Upper lobe of left lung (tissue), 6 donors: ENCODE measurements at regions not wholly inside any gene's neighbourhood (a gene's known extent, or its start where the extent isn't known, plus 50 kb on each side); places are given as distances from the start of the nearest gene placed in this dataset.
A peak's percentile ranks its signal among the peaks of the same experiment; 100 is the strongest.

Experiments
- ATAC-seq, 2 donors: fragments of 200-7000 bp; cut with Tn5 transposase; one replicate each; pipeline ENCODE4 v1.9.1; 2022; ENCODE audit warnings: mild to moderate bottlenecking in 2 of 2, moderate library complexity in 2 of 2; ENCODE audit not compliant: low FRiP score in 2 of 2
- DNase-seq, 2 donors: peaks; one replicate each; pipeline ENCODE4 v3.0.0-alpha.2; 2019 to 2020
- H3K27ac ChIP-seq, 4 donors: fragments of 200-600 bp; sonication (generic); one replicate each; pipeline ENCODE4 v1.5.1; 2016 to 2019
- H3K27me3 ChIP-seq, 4 donors: fragments of 200-600 bp; sonication (generic); one replicate each; pipeline ENCODE4 v1.5.1; 2017 to 2019
- H3K36me3 ChIP-seq, 4 donors: fragments of 200-600 bp; sonication (generic); one replicate each; pipeline ENCODE4 v1.5.1; 2016 to 2019
- H3K4me1 ChIP-seq, 4 donors: fragments of 200-600 bp; sonication (generic); one replicate each; pipeline ENCODE4 v1.5.1; 2018 to 2019
- H3K4me3 ChIP-seq, 4 donors: fragments of 200-600 bp; sonication (generic); one replicate each; pipeline ENCODE4 v1.5.1; 2017 to 2019; ENCODE audit warnings: mild to moderate bottlenecking in 2 of 4, moderate library complexity in 1 of 4
- H3K9me3 ChIP-seq, 4 donors: fragments of 200-600 bp; sonication (generic); one replicate each; pipeline ENCODE4 v1.5.1; 2018 to 2019
- EP300 ChIP-seq, 4 donors: sonication (generic); formaldehyde crosslinking; IDR thresholded peaks; one replicate each; pipeline ENCODE4 v1.5.1; 2017; ENCODE audit warnings: antibody characterized with exemption in 4 of 4, control low read depth in 2 of 4
- POLR2A ChIP-seq, 4 donors: fragments of 450-650 bp; IDR thresholded peaks; one replicate each; pipeline ENCODE4 v1.5.1; 2016 to 2017; ENCODE audit warnings: antibody characterized with exemption in 4 of 4, mild to moderate bottlenecking in 2 of 4
- POLR2AphosphoS5 ChIP-seq, 2 donors: sonication (generic); formaldehyde crosslinking; IDR thresholded peaks; one replicate each; pipeline ENCODE4 v1.5.1; 2017; ENCODE audit warnings: antibody characterized with exemption in 2 of 2
- WGBS, 2 donors: methylation state at CpG; one replicate each; pipeline ENCODE4 v1.1.5; 2017 to 2018; 5-methylcytosine and 5-hydroxymethylcytosine counted together
- TF ChIP-seq, protein P1 (sequence below), 6 experiments: fragments of 450-650 bp in 4 of 6; fragments of 200-600 bp in 2 of 6; sonication (generic) in 2 of 6; IDR thresholded peaks; one replicate each; pipeline ENCODE4 v1.5.1; 2016 to 2019; ENCODE audit warnings: antibody characterized with exemption in 6 of 6
- donor health status: DM: no; HTN: no; CAD: no; lungs with moderate emphysema.
- donor health status: DM: no; HTN: yes; CAD: no; lungs with severe emphysema.

DNA sequence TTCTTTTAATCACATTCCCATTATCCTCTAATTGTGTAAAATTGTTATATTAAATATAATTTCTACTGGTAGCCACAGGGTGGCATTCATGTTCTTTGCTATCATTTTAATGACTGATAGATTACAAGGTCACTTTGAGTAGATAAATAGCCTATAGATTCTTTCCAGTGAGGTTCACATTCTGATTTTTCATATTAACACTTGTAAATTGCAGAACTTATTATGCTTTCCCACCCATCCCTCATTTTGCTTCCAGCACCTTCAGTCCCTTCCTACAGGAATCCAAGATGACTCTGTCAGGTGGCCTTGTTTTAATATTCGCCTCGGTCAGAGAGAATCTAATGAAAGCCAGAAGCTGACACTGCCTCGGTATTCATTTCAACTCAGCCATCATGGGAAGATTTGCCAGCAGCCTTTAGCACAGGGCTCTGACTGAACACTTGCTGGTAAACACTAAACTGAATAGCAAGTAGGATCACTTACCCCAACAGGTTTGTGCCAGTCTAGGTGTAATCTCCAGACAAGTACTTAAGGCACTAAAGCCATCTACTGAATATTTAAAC is 101.2 kb upstream of the FSHR start:
- Histone ChIP-seq H3K9me3 (no peaks in the 10 kb centered on the region), H3K36me3 (no peaks in the 10 kb centered on the region), H3K4me1 (no peaks in the 10 kb centered on the region), H3K27me3 (no peaks in the 10 kb centered on the region), H3K4me3 (no peak overlapping the region), H3K27ac (no peak overlapping the region)
- 54 to 58% methylated on average over 3 of the region's 3 CpGs for WGBS, 2 donors
- no peak for DNase-seq
- ATAC-seq: no peak
- TF ChIP-seq EP300 (IDR thresholded peaks at IDR 0.05): no peak
- TF ChIP-seq POLR2AphosphoS5 (IDR thresholded peaks at IDR 0.05): no peak
- no peak for TF ChIP-seq POLR2A (IDR thresholded peaks at IDR 0.05)
- TF ChIP-seq, protein P1, sequence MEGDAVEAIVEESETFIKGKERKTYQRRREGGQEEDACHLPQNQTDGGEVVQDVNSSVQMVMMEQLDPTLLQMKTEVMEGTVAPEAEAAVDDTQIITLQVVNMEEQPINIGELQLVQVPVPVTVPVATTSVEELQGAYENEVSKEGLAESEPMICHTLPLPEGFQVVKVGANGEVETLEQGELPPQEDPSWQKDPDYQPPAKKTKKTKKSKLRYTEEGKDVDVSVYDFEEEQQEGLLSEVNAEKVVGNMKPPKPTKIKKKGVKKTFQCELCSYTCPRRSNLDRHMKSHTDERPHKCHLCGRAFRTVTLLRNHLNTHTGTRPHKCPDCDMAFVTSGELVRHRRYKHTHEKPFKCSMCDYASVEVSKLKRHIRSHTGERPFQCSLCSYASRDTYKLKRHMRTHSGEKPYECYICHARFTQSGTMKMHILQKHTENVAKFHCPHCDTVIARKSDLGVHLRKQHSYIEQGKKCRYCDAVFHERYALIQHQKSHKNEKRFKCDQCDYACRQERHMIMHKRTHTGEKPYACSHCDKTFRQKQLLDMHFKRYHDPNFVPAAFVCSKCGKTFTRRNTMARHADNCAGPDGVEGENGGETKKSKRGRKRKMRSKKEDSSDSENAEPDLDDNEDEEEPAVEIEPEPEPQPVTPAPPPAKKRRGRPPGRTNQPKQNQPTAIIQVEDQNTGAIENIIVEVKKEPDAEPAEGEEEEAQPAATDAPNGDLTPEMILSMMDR (IDR thresholded peaks at IDR 0.05): peak in 2 of 6 experiments; percentile 12 to 16

DNA sequence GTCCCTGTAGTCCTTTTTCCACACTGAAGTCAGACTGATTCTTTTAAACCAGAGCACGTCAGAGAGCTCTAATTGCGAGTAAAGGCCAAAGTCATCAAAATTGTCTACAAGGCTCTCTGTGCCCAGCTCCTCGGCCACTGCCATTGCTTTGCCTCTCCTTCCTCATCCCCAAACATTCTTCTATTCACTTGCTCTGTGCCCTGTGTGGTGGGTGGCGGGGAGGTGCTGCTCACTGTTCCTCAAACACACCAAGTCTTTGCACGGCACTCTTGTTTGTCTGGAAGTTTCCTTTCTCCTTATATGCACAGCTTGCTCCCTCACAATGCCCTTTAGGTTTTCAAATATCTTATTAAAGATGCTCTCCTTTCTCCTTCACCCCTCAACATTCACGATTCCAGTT is 100.1 kb upstream of the FSHR start:
- 72 to 73% methylated on average over 6 of the region's 6 CpGs for WGBS, 2 donors
- H3K27ac ChIP-seq: no peak overlapping the region
- ATAC-seq (no peak), DNase-seq (no peak)
- H3K36me3 ChIP-seq: no peaks in the 10 kb centered on the region
- TF ChIP-seq POLR2AphosphoS5 (IDR thresholded peaks at IDR 0.05) (no peak), POLR2A (IDR thresholded peaks at IDR 0.05) (no peak), EP300 (IDR thresholded peaks at IDR 0.05) (no peak)
- TF ChIP-seq, protein P1 (IDR thresholded peaks at IDR 0.05): no peak
- no peaks in the 10 kb centered on the region for H3K4me1 ChIP-seq
- no peak overlapping the region for H3K4me3 ChIP-seq
- no peaks in the 10 kb centered on the region for H3K9me3 ChIP-seq
- no peaks in the 10 kb centered on the region for H3K27me3 ChIP-seq

DNA sequence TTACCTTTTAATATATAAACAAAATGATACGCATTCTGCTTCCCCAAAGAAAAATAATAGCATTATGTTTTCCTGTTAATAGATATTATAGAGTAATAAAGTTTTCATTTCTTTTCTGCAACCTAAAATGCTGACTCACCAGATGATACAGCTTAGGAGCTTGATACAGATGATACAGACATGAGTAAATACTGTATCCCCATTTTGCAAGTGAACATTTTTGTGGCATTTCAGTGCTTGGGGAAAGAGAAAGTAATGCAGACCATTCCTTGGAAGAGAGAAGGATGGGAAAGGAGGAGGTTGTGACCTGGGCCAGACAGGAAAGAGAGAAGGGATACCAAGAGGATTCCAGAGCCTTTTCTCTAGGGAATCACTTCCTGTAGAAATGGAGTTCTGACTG is 97.5 kb upstream of the FSHR start:
- H3K4me3 ChIP-seq: no peak overlapping the region
- H3K9me3 ChIP-seq: no peaks in the 10 kb centered on the region
- DNase-seq (no peak), ATAC-seq (no peak)
- H3K4me1 ChIP-seq: no peaks in the 10 kb centered on the region
- TF ChIP-seq EP300 (IDR thresholded peaks at IDR 0.05): no peak
- no peak for TF ChIP-seq POLR2A (IDR thresholded peaks at IDR 0.05)
- no peak for TF ChIP-seq POLR2AphosphoS5 (IDR thresholded peaks at IDR 0.05)
- TF ChIP-seq, protein P1 (IDR thresholded peaks at IDR 0.05): no peak
- WGBS, 2 donors: 91 to 100% methylated on average over 1 of the region's 1 CpG
- H3K36me3 ChIP-seq: no peaks in the 10 kb centered on the region
- H3K27ac ChIP-seq: no peak overlapping the region
- H3K27me3 ChIP-seq: no peaks in the 10 kb centered on the region

- no peaks in the 10 kb centered on the region for H3K9me3 ChIP-seq
- DNase-seq: no peak
- no peak overlapping the region for H3K4me3 ChIP-seq
- no peaks in the 10 kb centered on the region for H3K4me1 ChIP-seq
- no peak for TF ChIP-seq EP300 (IDR thresholded peaks at IDR 0.05)
- no peak for TF ChIP-seq POLR2A (IDR thresholded peaks at IDR 0.05)
- no peak for TF ChIP-seq POLR2AphosphoS5 (IDR thresholded peaks at IDR 0.05)
- TF ChIP-seq, protein P1 (IDR thresholded peaks at IDR 0.05): no peak
- H3K27me3 ChIP-seq: no peaks in the 10 kb centered on the region
- no peak for ATAC-seq
- H3K27ac ChIP-seq: no peak overlapping the region
- WGBS, 2 donors: 83% methylated on average over 5 of the region's 5 CpGs
- H3K36me3 ChIP-seq: no peaks in the 10 kb centered on the region
Observed at GRCh38 chr2:49251251-49251650, 96.9 kb upstream of the FSHR start.

- H3K4me3 ChIP-seq: no peak overlapping the region
- WGBS, 2 donors: 85 to 93% methylated on average over 1 of the region's 1 CpG
- H3K36me3 ChIP-seq: no peaks in the 10 kb centered on the region
- no peaks in the 10 kb centered on the region for H3K27me3 ChIP-seq
- no peaks in the 10 kb centered on the region for H3K9me3 ChIP-seq
- H3K4me1 ChIP-seq: no peaks in the 10 kb centered on the region
- H3K27ac ChIP-seq: no peak overlapping the region
- DNase-seq (no peak), ATAC-seq (peak in 1 of 2 donors; percentile 73)
- TF ChIP-seq POLR2AphosphoS5 (IDR thresholded peaks at IDR 0.05) (no peak), EP300 (IDR thresholded peaks at IDR 0.05) (no peak), POLR2A (IDR thresholded peaks at IDR 0.05) (no peak)
- TF ChIP-seq, protein P1 (IDR thresholded peaks at IDR 0.05): no peak
Observed at GRCh38 chr2:49248506-49248905, 94.2 kb upstream of the FSHR start.
